ENCODE measurements at regions not wholly inside any gene's neighbourhood (a gene's known extent, or its start where the extent isn't known, plus 50 kb on each side); places are given as distances from the start of the nearest gene placed in this dataset.

DNA sequence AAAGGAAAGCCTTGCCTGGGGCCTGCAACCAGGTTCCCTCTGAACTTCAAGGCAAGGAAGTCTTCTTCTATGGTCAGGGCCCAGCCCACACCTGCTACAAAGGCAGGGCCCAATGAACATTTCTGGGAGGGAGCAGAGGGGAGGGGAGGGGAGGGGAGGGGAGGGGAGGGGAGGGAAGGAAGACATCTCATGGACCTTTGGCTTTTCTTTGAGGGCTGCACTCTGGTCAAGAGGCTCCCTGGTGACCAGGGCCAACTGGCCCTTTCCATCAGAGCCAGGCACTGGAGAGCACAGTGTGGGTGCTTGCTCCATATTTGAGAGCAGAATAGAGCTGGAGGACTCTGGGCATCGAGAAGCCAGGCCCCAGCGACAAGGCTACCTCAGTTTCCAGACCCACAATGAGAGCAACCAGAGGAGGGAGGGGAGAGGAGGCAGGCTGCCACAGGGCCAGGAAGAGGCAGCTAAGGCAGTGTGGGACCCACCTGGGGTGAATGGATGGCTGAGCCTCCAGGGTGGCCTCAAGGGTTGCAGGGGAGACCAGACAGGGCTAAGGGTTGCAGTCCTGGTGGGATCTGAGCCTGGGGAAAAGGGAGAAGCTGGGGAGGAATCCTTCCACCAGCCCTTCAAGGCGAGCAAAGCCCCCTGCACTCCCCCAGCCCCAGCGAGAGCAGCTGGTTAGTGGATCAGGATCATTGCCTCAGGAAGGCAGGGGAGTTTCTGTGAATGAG lies 84.8 kb downstream of the MRPL14 start (continued):
- peak; percentile 37; the same call in 1 of the 2 replicates for TF ChIP-seq ATF4 (CRISPR knock-in tag; IDR thresholded peaks at IDR 0.05)
- 0 out of 2 replicates have a peak, but pooled peaks have one; percentile 42 for TF ChIP-seq HSF4 (CRISPR knock-in tag; IDR thresholded peaks at IDR 0.05; ENCODE audit: borderline replicate concordance)

- DNase-seq (ENCODE audit: extremely low read depth in 1 of 4, low spot score in 3 of 4) (peak; percentile 79 to 91 (median 82)), ATAC-seq (peak; percentile 70), FAIRE-seq (peak; percentile 94)
- Histone ChIP-seq H3K4me2 (ENCODE audit: insufficient read depth, low read length) (peak overlapping the region; percentile 67), H3K27ac (ENCODE audit: extremely low read depth, low read depth, low read length) (peak overlapping the region; percentile 84), H3K9ac (ENCODE audit: insufficient read depth in 1 of 2, low read depth in 2 of 2, low read length in 2 of 2) (peak overlapping the region; percentile 61 to 79; a peak in 3 of 4 replicates), H3K36me3 (ENCODE audit: control insufficient read depth, insufficient read depth, low read length) (no peaks in the 10 kb centered on the region), H4K20me1 (replicated peaks; ENCODE audit: control insufficient read depth, insufficient read depth, low read length) (no peaks in the 10 kb centered on the region), H3K27me3 (ENCODE audit: control insufficient read depth in 2 of 2, insufficient read depth in 2 of 2, low read length in 2 of 2) (no peaks in the 10 kb centered on the region; a peak in 1 of 5 replicates), H3K9me1 (ENCODE audit: control insufficient read depth, insufficient read depth, low read length) (no peaks in the 10 kb centered on the region), H3K9me3 (replicated peaks; ENCODE audit: control insufficient read depth, insufficient read depth, low read depth, low read length) (peaks cover 1% of the 10 kb centered on the region; the same call in 1 of the 2 replicates), H3K4me1 (replicated peaks in 1 of 2; ENCODE audit: control insufficient read depth in 2 of 2, insufficient read depth in 2 of 2, low read length in 2 of 2) (peaks cover 40 to 48% of the 10 kb centered on the region in 2 experiments), H3K79me2 (ENCODE audit: control insufficient read depth, insufficient read depth, low read length) (no peaks in the 10 kb centered on the region), H2AFZ (ENCODE audit: low read depth, low read length) (peak overlapping the region; percentile 87), H3K4me3 (no peak overlapping the region)
- in situ Hi-C loops (cut with MboI) = no loop called here
- WGBS (ENCODE audit: insufficient coverage, low coverage, missing lambda C conversion rate) = 9% methylated on average over 10 of the region's 10 CpGs
- intact Hi-C loops (cut with micrococcal nuclease) = no loop called here
- POLR2A ChIA-PET = interaction anchor here (0.6 to 0.9 kb wide), 5 partner anchors 12 to 414 kb away, joined by 3 to 4 read pairs (median 3); no protein-coding TSS in a partner anchor
- BruUV-seq (replicated peaks) = TSS peak; percentile 42
- CTCF ChIA-PET (ENCODE audit: low intra/inter-chr PET ratio) = no interaction called here
- TF ChIP-seq, protein P1, sequence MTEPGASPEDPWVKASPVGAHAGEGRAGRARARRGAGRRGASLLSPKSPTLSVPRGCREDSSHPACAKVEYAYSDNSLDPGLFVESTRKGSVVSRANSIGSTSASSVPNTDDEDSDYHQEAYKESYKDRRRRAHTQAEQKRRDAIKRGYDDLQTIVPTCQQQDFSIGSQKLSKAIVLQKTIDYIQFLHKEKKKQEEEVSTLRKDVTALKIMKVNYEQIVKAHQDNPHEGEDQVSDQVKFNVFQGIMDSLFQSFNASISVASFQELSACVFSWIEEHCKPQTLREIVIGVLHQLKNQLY (CRISPR knock-in tag; conservative IDR thresholded peaks at IDR 0.05) = 0 out of 4 replicates have a peak, but pooled peaks of 1 of the 2 experiments have one; percentile 54
- TF ChIP-seq FOXJ2 (tag; IDR thresholded peaks at IDR 0.05) = no peak
- TF ChIP-seq GTF2B (IDR thresholded peaks at IDR 0.05; ENCODE audit: extremely low read depth, insufficient read length) = no peak
- TF ChIP-seq ZNF407 (IDR thresholded peaks at IDR 0.05; ENCODE audit: low read depth) = no peak
Measured at GRCh38 chr6:44041461-44042260, 85.6 kb downstream of the MRPL14 start.

All from K562 (cell line).